ENCODE measurements at regions not wholly inside any gene's neighbourhood (a gene's known extent, or its start where the extent isn't known, plus 50 kb on each side); places are given as distances from the start of the nearest gene placed in this dataset.

- H3K4me1 Mint-ChIP-seq = no peaks in the 10 kb centered on the region
- peaks cover 31% of the 10 kb centered on the region for H3K27me3 Mint-ChIP-seq (ENCODE audit: low read depth)
- H3K9me3 Mint-ChIP-seq = no peaks in the 10 kb centered on the region
- no peak overlapping the region for H3K4me3 Mint-ChIP-seq
- no peak for DNase-seq (ENCODE audit: low spot score in 2 of 2, unreplicated experiment in 2 of 2)
- no peak for TF ChIP-seq CTCF (IDR thresholded peaks at IDR 0.05; ENCODE audit: unreplicated experiment)
- no peaks in the 10 kb centered on the region for H3K36me3 Mint-ChIP-seq
- no peak overlapping the region for H3K27ac Mint-ChIP-seq
Observed at GRCh38 chr5:2263763-2264162, 381.0 kb upstream of the IRX4 start.

GRCh38 chr5:2262620-2263019, 379.9 kb upstream of the IRX4 start:
- no peak overlapping the region for H3K27ac Mint-ChIP-seq
- DNase-seq (ENCODE audit: low spot score in 2 of 2, unreplicated experiment in 2 of 2) = no peak
- H3K4me1 Mint-ChIP-seq = no peaks in the 10 kb centered on the region
- H3K27me3 Mint-ChIP-seq (ENCODE audit: low read depth) = peaks cover 25% of the 10 kb centered on the region
- no peaks in the 10 kb centered on the region for H3K9me3 Mint-ChIP-seq
- no peaks in the 10 kb centered on the region for H3K36me3 Mint-ChIP-seq
- H3K4me3 Mint-ChIP-seq = no peak overlapping the region
- no peak for TF ChIP-seq CTCF (IDR thresholded peaks at IDR 0.05; ENCODE audit: unreplicated experiment)

- Mint-ChIP-seq H3K4me1 (no peaks in the 10 kb centered on the region), H3K4me3 (no peak overlapping the region), H3K9me3 (no peaks in the 10 kb centered on the region), H3K36me3 (no peaks in the 10 kb centered on the region), H3K27me3 (ENCODE audit: low read depth) (peaks cover 26% of the 10 kb centered on the region), H3K27ac (no peak overlapping the region)
- peak in 1 of 2 experiments; percentile 10 for DNase-seq (ENCODE audit: low spot score in 2 of 2, unreplicated experiment in 2 of 2)
- TF ChIP-seq CTCF (IDR thresholded peaks at IDR 0.05; ENCODE audit: unreplicated experiment) = no peak
Observed at GRCh38 chr5:2261004-2261703, 378.4 kb upstream of the IRX4 start.

GRCh38 chr5:2260211-2261003, 377.7 kb upstream of the IRX4 start:
- no peaks in the 10 kb centered on the region for H3K4me1 Mint-ChIP-seq
- H3K27me3 Mint-ChIP-seq (ENCODE audit: low read depth) = peaks cover 26% of the 10 kb centered on the region
- no peak for TF ChIP-seq CTCF (IDR thresholded peaks at IDR 0.05; ENCODE audit: unreplicated experiment)
- no peaks in the 10 kb centered on the region for H3K9me3 Mint-ChIP-seq
- DNase-seq (ENCODE audit: low spot score in 2 of 2, unreplicated experiment in 2 of 2) = no peak
- no peak overlapping the region for H3K27ac Mint-ChIP-seq
- no peak overlapping the region for H3K4me3 Mint-ChIP-seq
- H3K36me3 Mint-ChIP-seq = no peaks in the 10 kb centered on the region

GRCh38 chr5:2259494-2260107, 376.9 kb upstream of the IRX4 start:
- no peak for TF ChIP-seq CTCF (IDR thresholded peaks at IDR 0.05; ENCODE audit: unreplicated experiment)
- H3K4me1 Mint-ChIP-seq = no peaks in the 10 kb centered on the region
- DNase-seq (ENCODE audit: low spot score in 2 of 2, unreplicated experiment in 2 of 2) = no peak
- H3K4me3 Mint-ChIP-seq = no peak overlapping the region
- no peak overlapping the region for H3K27ac Mint-ChIP-seq
- H3K9me3 Mint-ChIP-seq = no peaks in the 10 kb centered on the region
- no peaks in the 10 kb centered on the region for H3K36me3 Mint-ChIP-seq
- peaks cover 26% of the 10 kb centered on the region for H3K27me3 Mint-ChIP-seq (ENCODE audit: low read depth)
